ENCODE measurements at regions not wholly inside any gene's neighbourhood (a gene's known extent, or its start where the extent isn't known, plus 50 kb on each side); places are given as distances from the start of the nearest gene placed in this dataset.
A peak's percentile ranks its signal among the peaks of the same experiment; 100 is the strongest.
"Not testable (repeated sequence)": the region's sequence is repeated elsewhere in the genome, so short reads cannot be mapped to it uniquely, and the experiment has no call there.

DNA sequence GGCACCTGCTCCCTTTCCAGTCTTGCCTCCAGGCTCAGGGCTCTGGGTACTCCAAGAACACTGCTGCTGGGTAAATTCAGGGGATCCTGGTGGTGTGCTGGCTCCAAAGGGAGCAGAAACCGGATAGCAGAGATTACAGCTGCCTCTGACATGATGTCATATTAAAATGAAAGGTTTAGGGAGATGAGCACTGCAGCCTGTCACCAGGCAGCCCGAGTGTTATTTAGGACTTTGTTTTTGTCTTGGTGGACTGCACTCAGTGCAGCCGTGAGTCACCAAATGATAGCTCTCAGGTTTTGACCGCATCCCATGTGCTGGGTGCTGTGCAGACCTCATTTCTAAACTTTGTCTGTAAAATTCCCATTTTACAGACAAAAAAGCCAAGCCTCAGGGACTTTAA lies 266.0 kb upstream of the CRY1 start:
- intact Hi-C loops (cut with DNase I) = no loop called here
- DNase-seq (no peak), ATAC-seq (peak in 1 of 2 donors; percentile 69)

DNA sequence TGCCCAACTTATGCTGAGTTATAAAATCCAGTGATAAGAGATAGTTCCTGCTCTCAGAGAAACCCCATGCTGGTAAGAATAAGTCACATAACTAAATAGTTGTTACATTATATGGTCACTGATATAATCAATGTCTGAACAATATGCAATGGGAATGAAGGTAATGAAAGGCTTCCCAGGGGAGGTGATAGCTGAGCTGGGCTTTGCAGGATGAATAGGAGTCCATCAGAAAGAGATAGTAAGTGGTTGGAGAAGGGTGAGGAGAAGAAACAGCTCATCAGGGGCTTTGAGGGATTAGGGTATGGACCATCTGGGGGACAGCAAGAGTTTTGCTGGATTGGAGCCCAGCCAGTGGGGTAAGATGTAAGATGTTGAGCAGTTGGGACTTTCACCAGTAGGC lies 266.7 kb upstream of the CRY1 start:
- ATAC-seq = no peak
- DNase-seq = no peak
- intact Hi-C loops (cut with DNase I) = no loop called here

DNA sequence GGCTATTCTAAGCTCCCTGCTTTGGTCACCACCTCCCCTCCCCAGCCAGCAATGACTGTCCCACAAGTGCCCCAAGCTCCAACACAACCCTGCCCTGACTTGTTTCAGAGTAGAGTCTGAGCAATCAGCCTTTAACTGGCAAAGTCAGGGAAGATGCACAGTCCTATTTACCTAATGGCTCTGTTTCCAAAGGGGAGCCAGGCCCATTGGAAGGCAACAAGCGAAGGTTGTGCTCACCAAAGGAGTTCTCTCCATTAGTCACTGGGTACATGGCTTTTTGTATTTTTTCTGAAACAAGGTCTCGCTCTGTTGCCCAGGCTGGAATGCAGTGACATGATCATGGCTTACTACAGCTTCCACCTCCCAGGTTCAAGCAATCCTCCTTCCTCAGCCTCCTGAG lies 267.1 kb upstream of the CRY1 start:
- intact Hi-C loops (cut with DNase I) = no loop called here
- DNase-seq (no peak), ATAC-seq (no peak)

DNA sequence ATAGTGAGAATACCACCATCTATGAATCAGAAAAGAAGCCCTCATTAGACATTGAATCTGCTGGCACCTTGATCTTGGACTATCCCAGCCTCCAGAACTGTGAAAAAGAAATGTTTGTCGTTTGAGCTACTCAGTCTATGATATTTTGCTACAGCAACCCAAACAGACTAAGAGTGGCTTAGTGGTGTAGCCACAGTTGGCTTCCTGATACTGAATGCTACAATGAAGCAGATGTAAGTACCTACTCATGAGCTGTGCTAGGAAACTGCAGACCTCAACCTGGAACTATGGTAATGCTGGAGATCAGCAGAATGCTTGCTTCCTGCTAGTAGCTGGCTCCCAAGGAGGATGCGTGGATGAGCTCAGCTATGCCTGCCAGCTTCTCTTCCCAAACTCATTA lies 268.6 kb upstream of the CRY1 start:
- ATAC-seq (no peak), DNase-seq (no peak)
- intact Hi-C loops (cut with DNase I) = no loop called here

DNA sequence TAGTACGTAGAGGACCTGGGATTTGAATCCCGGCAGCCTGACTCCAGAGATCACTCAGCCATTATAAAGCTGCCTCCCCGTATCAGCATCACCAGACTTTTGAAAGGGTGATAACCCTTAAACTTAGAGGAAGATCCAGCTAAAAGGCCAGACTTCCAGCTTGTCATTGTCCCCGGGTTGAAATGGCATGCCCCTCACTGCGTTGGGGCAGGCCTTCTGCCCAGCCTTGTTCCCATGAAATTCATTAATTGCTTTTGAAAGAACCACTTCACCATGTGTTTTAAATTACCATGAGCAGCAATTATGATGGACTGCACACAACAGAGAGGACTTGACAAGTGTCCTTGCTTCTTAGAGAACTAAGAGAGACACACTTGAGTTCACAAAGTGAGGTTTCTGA lies 269.6 kb upstream of the CRY1 start:
- intact Hi-C loops (cut with DNase I) = no loop called here

DNA sequence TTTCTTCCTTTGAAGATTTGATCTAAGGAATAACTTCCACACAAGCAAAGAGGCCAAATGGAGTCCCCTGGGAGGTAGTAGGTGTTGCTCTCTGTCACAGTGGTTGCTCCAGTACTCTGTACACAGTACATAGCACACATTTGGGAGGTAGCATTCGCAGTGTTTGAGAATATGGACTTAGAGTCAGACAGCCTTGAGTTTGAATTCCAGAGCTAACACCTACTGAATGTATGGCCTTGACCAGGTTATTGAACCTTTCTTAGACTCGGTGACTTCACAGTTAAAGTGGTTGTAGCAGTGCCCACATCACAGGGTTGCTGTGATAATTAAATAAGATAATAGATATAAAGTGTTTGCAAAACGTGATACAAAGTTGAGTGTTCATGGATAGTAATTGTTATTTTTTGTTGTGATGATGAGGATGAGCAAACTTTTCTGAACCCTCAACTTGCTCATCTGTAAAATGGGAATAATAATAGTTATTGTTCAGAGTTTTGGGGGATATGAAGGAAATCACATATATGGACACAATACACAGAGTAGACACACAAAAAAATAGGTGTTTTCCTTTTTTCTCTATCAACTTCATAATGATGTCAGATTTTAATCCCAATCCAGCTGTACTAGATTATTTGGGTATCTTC lies 271.6 kb upstream of the CRY1 start:
- ATAC-seq = no peak
- DNase-seq = no peak
- intact Hi-C loops (cut with DNase I) = no loop called here

More for the DNA sequence above, 269.6 kb upstream of the CRY1 start:
- ATAC-seq = no peak
- no peak for DNase-seq

DNA sequence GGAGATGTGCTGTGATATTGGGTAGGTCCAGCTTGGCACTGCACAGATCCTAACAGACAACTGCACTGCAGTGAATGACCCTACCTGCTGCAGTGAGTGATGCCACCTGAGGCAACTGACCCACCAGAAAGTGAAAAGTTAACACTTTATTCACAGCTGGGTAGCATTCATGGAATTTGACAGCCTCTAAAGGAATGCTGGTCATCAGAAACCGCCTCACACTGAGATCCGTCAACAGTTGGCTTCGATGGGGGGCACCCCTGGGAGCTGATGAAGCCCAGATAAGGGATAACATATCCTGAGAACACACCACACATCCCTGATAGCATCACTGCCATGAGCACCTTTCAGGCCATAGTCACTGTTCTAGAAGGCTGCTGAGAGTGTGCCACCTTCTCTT lies 272.4 kb upstream of the CRY1 start:
- no peak for ATAC-seq
- no peak for DNase-seq
- intact Hi-C loops (cut with DNase I) = no loop called here

DNA sequence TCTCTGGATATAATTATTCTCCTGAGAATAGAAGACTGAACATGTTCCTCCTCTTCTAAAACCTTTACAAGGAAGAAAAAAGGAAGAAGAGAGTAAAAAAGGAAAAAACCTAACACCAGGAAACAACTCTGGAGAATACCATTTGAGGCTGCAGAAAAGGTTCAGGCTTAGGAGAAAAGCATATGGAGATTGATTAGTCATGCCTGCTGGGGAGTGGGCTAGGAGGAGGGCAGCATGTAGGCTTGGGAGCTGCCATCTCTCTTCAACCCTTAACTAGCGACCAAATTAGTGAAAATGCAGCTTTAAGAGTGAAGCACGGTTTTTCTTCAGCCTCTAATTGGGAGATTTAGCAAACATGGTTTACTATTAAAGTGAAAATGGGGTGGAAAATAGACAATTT lies 273.0 kb upstream of the CRY1 start:
- intact Hi-C loops (cut with DNase I) = no loop called here
- ATAC-seq (no peak), DNase-seq (no peak)

DNA sequence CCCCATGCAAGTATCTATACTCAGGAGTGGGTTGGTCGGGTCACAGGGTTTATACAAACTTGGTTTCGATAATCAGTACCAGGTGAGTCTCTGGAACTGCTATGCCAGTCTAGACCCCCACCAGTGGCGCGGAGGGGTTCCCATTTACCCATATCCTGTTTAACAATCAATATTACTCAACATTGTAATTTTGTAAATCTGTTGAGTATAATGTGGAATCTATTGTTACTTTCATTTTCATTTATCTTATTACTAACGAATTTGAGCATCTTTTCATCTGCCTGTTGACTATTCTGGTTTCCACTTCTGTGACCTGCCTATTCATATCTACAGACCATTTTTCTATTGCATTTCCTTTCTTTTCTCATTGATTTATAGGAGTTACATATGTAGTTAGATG lies 275.2 kb upstream of the CRY1 start:
- ATAC-seq = no peak
- DNase-seq = no peak
- intact Hi-C loops (cut with DNase I) = no loop called here

DNA sequence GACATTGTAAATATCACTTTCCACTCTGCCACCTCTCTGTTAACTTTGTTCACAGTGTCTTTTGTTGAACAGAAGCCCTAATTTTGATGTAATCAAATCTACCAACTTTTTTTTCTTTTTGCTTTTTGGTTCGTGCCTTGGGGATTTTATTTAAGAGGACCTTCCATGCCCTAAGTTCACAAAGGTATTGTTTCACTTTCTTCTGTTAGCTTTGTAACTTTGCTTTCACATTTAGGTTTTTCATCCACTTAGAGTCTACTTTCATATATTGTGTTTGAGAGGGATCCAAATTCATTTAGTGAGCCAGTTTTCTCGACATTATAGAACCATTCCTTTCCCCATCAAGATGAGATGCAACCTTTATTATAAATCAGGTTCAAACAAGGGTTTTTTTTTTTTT lies 275.7 kb upstream of the CRY1 start:
- intact Hi-C loops (cut with DNase I) = no loop called here
- no peak for ATAC-seq
- no peak for DNase-seq

DNA sequence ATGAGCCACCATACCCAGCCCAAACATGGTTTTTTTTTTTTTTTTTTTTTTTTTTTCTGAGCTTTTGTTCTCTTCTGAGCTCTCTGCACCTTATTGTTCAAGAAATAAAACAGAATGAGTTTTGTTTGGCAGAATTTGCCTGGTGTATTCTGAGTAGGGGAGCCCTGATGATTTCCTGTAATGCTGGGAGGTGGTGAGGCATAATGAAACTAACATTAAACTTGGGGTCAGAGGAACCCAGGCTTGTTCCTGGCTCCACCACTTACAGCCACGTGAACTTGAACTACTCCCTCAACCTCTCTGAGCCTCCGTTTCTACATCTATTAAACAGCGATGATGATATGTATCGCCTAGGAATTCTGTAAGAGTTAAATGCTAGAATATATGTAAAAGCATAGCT lies 276.3 kb upstream of the CRY1 start:
- ATAC-seq = no peak
- intact Hi-C loops (cut with DNase I) = no loop called here
- DNase-seq = no peak

DNA sequence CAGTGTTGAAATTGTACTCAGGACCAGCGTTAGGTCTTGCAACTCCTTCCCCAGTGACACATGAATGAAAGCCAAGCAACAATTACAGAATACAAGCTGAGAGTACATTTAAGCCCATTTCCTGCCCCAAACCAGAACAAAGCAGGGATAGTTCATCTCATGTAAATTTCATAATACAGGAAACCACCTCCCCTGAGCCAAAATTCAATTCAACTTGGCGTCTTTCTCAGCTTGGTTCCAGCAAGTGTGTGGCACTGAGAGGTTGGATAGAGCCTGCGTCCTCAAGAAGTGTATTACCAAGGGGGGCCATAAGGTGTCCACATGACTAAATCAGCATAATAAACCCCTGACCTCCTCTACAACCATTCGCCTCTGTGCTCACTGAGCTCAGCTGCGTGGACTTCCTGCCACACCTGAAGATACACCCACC lies 278.9 kb upstream of the CRY1 start:
- intact Hi-C loops (cut with DNase I) = no loop called here
- DNase-seq (no peak), ATAC-seq (no peak)

DNA sequence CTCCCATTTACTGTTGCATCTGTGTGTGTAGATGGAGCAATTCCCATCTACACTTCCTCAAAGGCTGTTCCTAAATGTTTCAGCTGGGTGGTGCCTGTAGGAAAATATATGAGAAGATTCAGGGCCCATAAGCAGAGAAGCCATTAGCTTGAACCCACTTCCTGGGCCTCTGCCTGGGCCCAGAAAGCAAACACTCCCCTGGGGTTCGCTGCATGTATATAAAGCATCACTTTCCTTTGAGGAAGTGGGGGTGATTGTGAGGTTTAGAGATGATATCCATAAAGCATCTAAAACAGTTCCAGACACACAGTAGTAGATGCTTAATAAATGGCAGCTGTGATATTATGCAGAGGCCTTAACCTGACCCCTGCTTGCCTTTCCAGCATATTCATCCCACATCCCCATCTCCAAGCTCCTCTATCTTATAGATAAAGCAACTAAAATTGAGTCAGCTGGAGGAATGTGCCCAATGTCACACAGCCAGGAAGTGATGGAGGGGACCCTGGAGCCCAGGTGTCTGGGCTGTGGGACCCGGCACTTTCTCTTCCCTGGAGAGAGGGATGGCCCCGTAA lies 280.0 kb upstream of the CRY1 start:
- no peak for ATAC-seq
- DNase-seq = no peak

DNA sequence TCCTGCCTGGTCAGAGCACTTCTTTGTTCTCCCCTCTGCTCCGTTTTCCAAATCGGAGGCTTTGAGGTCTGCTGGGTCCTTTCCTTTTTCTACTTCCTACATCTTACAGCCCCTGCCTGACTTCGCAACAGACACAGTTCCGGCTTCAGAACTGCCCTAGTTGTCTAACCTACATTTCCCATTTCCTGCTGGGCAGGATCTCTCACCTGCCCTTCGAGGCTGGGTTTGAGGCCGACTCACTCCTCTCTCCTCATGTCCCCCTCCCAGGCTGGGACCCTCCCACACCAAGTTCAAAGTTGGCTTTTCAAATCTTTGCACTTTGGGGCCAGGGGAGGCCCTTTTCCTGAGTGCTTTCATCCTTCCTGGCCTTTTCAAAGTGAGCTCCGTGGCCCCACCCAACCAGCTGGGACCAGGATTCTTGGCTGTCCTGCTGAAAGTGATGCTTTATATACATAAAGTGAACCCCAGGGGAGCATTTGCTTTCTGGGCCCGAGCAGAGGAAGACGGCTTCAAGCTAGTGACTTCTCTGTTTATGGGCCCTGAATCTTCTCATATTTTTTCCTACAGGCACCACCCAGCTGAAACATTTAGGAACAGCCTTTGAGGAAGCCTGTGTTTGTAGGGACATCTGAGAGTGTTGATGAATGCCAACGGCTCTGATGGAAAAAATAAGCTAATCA lies 281.0 kb upstream of the CRY1 start:
- no peak for DNase-seq
- no peak for ATAC-seq
- intact Hi-C loops (cut with DNase I) = no loop called here

More for the DNA sequence above, 280.0 kb upstream of the CRY1 start:
- intact Hi-C loops (cut with DNase I) = no loop called here

DNA sequence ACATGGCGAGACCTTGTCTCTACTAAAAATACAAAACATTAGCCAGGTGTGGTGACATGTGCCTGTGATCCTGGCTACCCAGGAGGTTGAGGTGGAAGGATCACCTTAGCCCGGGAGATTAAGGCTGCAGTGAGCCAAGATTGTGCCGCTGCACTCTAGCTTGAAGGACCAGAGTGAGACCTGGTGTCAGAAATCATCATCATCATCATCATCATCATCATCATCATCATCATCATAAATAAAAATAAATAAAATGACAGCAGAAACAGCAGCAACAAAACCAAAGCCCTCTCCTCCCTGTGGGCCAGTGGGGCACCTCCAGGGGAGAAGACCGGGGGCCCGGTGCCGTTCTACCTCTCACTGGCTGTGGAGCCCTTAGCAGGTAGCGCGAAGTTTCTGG lies 281.9 kb upstream of the CRY1 start:
- no peak for DNase-seq

DNA sequence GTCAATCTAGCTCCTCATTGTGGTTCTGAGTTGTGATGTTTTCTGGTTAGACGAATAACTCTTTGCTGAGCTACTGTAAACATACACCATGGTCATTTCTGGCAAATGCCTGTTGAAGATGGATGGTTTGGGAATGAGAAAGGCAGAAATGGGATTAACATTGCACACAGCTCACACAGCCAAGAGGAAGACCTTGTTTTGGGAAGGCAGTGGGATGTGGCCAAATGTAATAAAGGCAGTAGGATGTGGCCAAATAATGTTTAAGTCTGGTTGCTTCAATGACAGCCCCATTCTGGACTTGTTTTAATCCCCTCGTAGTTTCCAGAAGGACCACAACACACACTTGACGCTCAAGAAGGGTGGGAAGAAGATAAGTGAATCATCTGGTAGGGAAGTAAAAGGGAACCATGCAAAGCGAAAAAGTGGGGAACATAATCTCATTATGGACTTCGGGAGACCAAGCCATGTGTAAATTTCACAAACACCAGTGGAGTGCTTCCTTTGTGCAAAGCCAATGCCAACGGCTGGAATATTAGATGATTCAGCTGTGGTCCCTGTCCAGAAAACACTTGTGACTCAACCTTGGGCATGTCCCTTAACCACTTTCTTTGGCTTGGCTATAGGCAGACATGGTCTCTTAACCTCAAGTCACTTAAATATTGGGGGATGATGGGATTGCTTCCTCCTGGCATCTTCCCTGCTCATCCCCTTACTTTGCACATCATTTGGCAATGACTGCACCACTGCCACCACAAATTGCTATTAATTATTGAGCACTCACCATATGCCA lies 284.4 kb upstream of the CRY1 start:
- intact Hi-C loops (cut with DNase I) = no loop called here
- no peak for ATAC-seq

More for the DNA sequence above, 281.9 kb upstream of the CRY1 start:
- intact Hi-C loops (cut with DNase I) = no loop called here
- ATAC-seq = no peak

DNA sequence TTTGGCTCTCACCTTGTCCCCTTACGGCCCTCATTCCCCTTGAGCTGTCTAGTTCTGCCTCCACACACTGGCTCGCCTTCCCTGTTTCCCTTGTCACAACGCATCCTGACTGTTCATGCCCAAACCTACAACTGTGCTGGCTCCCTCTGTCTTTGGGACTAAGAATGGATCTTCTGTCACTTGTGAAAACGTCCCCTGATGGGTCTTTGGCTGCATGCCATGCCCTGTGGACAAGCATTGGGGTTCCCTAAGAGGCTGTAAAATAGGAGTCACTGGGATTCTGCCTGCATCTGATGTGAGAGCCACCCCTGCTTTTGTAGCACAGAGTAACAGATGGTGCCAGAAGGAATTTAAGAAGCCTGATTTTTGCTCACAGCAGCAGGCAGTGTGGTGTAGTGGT lies 285.3 kb upstream of the CRY1 start:
- DNase-seq (no peak), ATAC-seq (no peak)
- intact Hi-C loops (cut with DNase I) = no loop called here

More for the DNA sequence above, 284.4 kb upstream of the CRY1 start:
- DNase-seq = no peak

DNA sequence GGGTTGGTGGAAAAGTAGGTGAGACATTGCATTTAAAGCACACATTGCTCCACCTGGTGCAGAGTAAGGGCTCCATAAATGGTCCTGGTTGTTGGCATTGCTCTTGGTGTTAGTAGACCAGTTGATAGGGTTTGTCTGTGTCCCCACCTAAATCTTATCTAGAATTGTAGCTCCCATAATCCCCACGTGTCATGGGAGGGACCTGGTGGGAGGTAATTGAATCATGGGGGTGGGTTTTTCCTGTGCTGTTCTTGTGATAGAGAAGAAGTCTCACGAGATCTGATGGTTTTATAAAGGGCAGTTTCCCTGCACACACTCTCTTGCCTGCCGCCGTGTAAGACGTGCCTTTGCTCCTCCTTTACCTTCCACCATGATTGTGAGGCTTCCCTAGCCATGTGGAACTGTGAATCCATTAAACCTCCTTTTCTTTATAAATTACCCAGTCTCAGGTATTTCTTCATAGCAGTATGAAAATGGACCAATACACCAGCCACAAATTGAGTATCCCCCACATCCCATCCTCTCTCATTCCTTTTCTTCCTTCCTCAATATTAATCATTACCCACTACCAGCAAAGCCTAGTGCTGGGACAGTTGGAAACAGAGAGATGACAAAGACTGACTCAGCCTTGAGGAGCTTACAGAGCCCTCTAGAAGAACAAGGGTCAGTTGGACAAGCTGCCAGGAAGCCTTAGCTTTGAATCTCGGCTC lies 285.9 kb upstream of the CRY1 start:
- intact Hi-C loops (cut with DNase I); DNase-seq; ATAC-seq: not testable (repeated sequence)

DNA sequence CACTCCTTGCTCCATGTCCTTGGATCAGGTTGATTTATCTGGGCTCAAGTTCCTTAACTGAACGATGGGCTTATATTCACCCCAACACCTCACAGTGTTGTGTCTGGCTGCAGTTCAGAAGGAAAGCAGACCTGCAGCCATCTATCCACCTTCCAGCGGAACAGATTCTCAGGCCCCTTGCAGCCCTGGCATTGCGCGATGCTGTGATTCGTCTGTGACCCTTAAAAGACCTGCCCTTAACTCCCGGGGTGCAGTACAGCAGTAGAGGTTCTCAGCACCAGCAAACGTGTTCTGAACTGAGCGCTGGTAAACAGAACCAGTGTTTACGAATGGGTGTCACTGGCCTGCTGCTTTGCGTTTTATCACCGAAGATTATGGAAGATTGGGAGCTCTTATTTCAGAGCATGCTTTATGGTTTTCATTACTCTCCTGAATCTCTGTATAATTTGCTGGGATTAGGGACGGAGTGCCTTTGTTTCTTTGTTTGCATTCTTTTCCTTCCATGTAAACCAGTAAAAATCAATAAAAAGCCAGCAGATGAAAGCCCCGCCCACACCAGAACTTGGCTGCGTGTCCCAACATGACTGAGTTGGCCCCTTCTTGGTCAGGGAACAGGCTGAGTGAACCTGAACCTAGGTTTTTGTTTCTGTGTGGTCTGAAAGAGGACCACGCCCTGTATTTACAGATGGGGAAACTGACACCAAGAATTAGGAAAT lies 286.7 kb upstream of the CRY1 start:
- no peak for DNase-seq
- intact Hi-C loops (cut with DNase I) = no loop called here
- ATAC-seq = no peak

All from left cardiac atrium (tissue), 4 donors.